ENCODE measurements at regions not wholly inside any gene's neighbourhood (a gene's known extent, or its start where the extent isn't known, plus 50 kb on each side); places are given as distances from the start of the nearest gene placed in this dataset.

DNA sequence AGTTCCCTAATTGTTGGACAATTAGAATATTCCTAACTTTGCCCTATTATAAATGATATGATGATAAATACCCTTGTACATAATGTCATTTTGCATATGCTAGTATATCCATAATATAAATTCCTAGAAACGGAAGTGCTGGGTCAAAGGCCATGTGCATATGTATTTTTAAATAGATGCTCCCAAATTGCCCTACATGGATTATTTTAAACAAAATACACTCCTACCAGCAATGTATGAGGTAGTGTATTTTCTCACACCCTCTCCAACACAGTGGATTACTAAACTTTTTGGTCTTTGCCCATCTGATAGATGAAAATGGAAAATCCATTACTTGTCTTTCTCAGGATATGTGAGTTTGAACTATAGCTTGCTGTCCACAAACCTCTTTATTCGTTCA is 385.1 kb upstream of the JARID2 start:
- TF ChIP-seq, protein P1, sequence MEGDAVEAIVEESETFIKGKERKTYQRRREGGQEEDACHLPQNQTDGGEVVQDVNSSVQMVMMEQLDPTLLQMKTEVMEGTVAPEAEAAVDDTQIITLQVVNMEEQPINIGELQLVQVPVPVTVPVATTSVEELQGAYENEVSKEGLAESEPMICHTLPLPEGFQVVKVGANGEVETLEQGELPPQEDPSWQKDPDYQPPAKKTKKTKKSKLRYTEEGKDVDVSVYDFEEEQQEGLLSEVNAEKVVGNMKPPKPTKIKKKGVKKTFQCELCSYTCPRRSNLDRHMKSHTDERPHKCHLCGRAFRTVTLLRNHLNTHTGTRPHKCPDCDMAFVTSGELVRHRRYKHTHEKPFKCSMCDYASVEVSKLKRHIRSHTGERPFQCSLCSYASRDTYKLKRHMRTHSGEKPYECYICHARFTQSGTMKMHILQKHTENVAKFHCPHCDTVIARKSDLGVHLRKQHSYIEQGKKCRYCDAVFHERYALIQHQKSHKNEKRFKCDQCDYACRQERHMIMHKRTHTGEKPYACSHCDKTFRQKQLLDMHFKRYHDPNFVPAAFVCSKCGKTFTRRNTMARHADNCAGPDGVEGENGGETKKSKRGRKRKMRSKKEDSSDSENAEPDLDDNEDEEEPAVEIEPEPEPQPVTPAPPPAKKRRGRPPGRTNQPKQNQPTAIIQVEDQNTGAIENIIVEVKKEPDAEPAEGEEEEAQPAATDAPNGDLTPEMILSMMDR (conservative IDR thresholded peaks at IDR 0.05), result no peak
- TF ChIP-seq EZH2 (IDR thresholded peaks at IDR 0.05; ENCODE audit: low read depth), result no peak
